ENCODE measurements at regions not wholly inside any gene's neighbourhood (a gene's known extent, or its start where the extent isn't known, plus 50 kb on each side); places are given as distances from the start of the nearest gene placed in this dataset.
"Not testable (repeated sequence)": the region's sequence is repeated elsewhere in the genome, so short reads cannot be mapped to it uniquely, and the experiment has no call there.

GRCh38 chr3:80978216-80978969 is 783.1 kb downstream of the GBE1 start:
- DNase-seq (ENCODE audit: low spot score) = no peak

- no peak for DNase-seq (ENCODE audit: low spot score)
These were observed 791.2 kb downstream of the GBE1 start for GRCh38 chr3:80970292-80970691.

GRCh38 chr3:80929576-80929975 is 831.9 kb downstream of the GBE1 start:
- no peak for DNase-seq (ENCODE audit: low spot score)

DNA sequence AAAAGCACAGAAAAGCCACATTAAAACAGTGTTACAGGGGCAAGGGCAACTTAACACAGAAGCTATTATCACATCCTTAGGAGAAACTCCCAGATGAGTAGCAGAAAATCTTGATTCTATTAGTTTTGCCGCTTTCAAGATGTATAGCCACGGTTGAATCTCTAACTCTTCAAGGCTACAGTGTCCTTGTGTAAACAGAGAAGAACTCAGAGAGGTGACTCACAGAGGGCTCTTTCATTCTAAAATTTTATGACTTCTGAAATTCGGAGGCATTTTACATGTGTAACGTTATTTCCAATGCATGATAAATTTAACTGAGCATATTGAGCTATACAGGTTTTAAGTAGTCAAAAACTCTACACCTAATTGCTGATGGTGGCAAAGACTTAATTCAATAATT is 846.6 kb downstream of the GBE1 start:
- no peak for DNase-seq (ENCODE audit: low spot score)

GRCh38 chr3:80898211-80898610 is 863.2 kb downstream of the GBE1 start:
- DNase-seq (ENCODE audit: low spot score) = no peak

DNA sequence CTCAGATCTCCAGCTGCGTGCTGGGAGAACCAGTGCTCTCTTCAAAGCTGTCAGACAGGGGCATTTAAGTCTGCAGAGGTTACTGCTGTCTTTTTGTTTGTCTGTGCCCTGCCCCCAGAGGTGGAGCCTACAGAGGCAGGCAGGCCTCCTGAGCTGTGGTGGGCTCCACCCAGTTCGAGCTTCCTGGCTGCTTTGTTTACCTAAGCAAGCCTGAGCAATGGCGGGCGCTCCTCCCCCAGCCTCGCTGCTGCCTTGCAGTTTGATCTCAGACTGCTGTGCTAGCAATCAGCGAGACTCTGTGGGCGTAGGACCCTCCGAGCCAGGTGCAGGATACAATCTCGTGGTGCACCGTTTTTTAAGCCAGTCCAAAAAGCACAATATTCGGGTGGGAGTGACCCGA is 864.4 kb downstream of the GBE1 start:
- not testable (repeated sequence) for DNase-seq (ENCODE audit: low spot score)

- DNase-seq (ENCODE audit: low spot score) = no peak
These were observed 870.9 kb downstream of the GBE1 start for GRCh38 chr3:80890571-80890970.

DNA sequence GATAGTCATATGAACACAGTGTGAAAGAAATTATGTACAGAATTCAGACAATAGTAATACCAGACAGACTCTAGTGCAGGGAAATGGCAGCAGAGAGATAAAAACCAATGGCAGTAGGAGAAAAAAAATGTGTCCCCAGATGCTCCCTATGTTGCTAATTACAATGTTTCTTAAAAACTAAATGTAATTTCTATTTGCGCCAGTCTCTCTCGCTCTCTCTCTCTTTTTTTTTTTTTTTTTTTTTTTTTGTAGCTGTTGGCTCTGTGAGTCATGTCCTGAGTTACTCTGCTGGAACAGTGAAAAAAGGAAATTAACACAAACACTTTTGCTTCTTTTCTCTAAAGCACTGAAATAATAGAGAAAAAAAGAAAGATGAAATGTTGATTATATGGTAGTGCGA is 871.9 kb downstream of the GBE1 start:
- DNase-seq (ENCODE audit: low spot score) = no peak

GRCh38 chr3:80870476-80871041 is 890.9 kb downstream of the GBE1 start:
- no peak for DNase-seq (ENCODE audit: low spot score)

GRCh38 chr3:80855482-80855881 is 906.0 kb downstream of the GBE1 start:
- no peak for DNase-seq (ENCODE audit: low spot score)

DNA sequence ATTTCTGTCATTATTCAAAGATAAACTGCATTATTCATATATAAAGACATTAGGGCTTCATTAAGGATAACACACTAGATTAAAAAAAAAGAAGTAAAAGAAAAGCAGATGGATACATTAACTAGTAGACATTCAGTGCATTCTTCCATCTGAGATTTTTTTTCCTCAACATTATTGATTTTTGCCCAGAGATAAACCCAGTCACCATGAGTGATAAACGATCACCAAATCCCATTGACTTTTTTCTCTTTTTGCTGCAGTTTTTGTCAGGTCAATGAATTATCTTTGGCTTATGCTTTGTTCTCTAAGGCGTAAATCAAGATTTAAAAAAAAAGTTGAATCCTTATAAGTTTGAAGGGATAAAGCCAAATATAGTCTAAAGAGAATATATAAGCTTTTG is 925.0 kb downstream of the GBE1 start:
- no peak for DNase-seq (ENCODE audit: low spot score)

GRCh38 chr3:80807577-80807976 is 953.9 kb downstream of the GBE1 start:
- DNase-seq (ENCODE audit: low spot score) = no peak

GRCh38 chr3:80806673-80807072 is 954.8 kb downstream of the GBE1 start:
- DNase-seq (ENCODE audit: low spot score) = no peak

DNA sequence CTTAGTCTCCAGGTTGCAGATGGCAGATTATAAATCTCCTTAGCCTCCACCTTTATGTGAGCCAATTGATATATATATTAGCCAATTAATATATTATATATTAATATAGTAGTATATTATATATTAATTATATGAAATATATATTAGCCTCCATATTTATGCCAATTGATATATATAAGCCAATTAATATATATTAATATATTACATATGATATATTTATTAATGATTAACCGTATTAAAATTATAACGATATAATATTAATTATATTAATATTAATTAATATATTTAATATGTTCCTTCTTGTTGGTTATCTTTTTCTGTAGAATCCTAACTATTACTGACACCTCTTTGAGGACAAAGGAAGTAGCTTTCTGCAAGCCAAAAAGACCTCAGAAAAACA is 972.5 kb downstream of the GBE1 start:
- DNase-seq (ENCODE audit: low spot score) = no peak

DNA sequence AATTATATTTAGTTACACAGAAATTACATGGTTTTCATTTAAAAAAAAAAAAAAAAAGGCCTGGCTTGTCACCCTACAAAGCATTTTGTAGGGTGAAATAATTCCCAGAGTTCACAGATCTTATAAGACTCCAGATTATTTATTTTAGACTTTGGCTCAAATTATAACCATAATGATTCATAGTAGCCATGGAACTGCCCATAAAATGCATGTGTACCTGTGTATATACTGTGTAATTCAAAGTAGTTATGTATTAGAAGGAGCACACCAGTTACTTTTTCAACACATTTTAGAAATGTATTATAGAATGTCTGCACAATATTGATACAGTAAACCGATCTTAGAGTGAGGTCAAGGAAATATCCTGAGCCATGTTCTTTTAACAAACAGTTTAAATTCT is 975.6 kb downstream of the GBE1 start:
- no peak for DNase-seq (ENCODE audit: low spot score)

DNA sequence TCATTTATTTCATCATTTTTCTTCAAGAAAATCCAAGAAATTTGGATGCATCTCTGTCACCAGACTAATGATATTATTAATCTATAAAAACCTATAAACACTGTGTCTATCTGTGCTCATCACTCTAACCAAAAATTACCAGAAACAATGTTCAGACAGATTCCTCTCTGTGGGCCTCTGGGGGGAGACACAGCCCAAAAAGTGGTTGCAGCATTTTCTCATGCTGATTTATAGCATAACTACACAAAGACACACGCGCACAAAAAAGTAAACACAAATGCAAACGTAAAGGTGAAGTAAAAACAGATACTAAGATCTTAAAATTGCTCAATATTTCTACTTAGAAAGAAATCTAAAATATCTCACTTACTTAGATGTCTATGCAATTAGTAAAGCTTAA is 976.0 kb downstream of the GBE1 start:
- DNase-seq (ENCODE audit: low spot score) = no peak

DNA sequence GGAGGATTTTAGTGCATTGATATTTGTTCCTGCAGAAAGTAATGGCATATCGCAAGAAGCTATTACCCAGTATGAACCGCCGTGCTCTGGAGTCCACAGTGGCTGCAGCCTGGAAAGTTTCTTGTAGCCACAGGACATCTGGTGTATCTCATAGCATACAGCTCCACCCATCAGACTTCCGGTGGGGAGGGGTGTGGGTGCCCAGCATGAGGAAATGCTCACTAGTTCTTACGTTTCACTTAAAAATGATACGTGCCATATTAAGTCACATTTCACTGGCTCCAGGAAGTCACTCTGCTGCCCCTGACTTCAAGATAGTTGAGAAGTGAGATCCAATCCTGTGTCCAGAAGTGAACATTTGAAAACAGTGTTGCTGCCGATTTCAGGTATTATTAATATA is 990.4 kb downstream of the GBE1 start:
- DNase-seq (ENCODE audit: low spot score) = peak; percentile 93

GRCh38 chr3:80770106-80771074 is 991.1 kb downstream of the GBE1 start:
- peak; percentile 97 for DNase-seq (ENCODE audit: low spot score)

DNA sequence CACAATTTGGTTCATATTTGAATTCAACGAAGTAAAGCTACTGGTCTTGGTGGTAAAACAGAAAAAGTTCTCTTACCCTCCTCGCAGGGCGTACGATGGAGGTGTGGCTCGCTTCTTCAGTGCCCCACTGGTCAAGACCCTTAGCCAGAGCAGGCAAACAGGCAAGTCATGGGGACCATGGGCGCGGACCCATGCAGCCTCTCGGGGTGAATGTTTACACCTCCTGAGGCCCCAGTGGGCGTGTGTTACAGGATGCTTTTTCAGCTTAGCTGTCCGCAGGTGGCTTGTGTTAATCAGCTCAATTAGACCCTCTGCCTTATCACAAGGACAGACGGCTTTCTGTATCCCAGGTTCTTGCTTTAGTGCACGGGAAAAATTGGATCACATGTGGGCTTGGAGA is 991.8 kb downstream of the GBE1 start:
- peak; percentile 43 for DNase-seq (ENCODE audit: low spot score)

DNA sequence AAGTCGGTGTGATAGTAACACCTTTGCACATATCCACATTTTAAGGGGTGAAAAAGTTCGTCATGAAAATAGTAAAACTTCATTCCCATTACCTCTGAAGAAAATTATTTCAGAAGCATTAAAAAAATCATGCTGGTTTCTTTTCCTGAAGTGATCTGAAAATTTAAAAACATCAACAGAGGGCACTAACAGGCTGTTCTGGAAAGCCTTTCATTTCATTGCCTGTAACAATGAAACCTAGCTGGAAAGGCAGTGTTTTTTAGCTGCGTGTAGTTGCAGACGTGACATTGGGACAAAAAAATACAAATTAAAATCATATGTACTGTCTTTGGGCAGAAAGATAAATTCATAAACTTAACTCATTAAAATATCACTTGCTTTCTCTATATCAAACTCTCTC is 993.8 kb downstream of the GBE1 start:
- DNase-seq (ENCODE audit: low spot score) = peak; percentile 32

GRCh38 chr3:80754969-80755368 is 987.2 kb upstream of the ROBO1 start:
- no peak for DNase-seq (ENCODE audit: low spot score)

- no peak for DNase-seq (ENCODE audit: low spot score)
These were observed 985.2 kb upstream of the ROBO1 start for GRCh38 chr3:80753021-80753420.

- DNase-seq (ENCODE audit: low spot score) = no peak
These were observed 982.8 kb upstream of the ROBO1 start for GRCh38 chr3:80750637-80751036.

All from SW480 (cell line).